ENCODE measurements at regions not wholly inside any gene's neighbourhood (a gene's known extent, or its start where the extent isn't known, plus 50 kb on each side); places are given as distances from the start of the nearest gene placed in this dataset.

DNA sequence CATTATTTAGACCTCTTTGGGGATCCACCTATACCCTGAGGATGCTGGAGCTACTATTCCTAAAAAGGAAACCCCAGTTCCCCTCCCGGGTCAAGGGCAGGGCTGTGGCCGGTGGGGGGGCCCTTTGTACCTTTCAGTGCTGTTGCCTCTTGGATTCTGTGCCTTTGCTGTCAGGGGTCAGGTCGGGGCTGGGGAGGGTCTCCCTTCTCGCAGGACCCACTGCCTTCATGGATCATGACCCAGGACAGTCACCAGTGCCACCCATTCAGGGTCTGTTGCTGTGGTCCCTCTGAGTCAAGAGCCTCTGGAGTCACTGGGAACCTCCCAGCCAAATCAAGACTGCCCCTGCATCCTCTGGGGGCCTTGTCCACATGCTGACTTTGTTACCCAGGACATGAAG, 78.1 kb upstream of the CCND1 start:
- DNase-seq = no peak
- no peaks in the 10 kb centered on the region for H3K27me3 ChIP-seq (ENCODE audit: control insufficient read depth, insufficient read depth, low read length, poor library complexity, severe bottlenecking)
- Mint-ChIP-seq H3K4me1 (peaks cover 2% of the 10 kb centered on the region), H3K9me3 (peaks cover 3% of the 10 kb centered on the region), H3K36me3 (ENCODE audit: low read depth) (no peaks in the 10 kb centered on the region), H3K27ac (no peak overlapping the region), H3K4me3 (no peak overlapping the region), H3K27me3 (ENCODE audit: insufficient read depth) (no peaks in the 10 kb centered on the region)
- WGBS, 2 experiments (ENCODE audit: insufficient coverage in 1 of 2, insufficient read length in 1 of 2) = 93 to 95% methylated on average over 4 of the region's 4 CpGs
- no peaks in the 10 kb centered on the region for H3K9me3 ChIP-seq (ENCODE audit: control insufficient read depth, low read length)
- TF ChIP-seq, protein P1, sequence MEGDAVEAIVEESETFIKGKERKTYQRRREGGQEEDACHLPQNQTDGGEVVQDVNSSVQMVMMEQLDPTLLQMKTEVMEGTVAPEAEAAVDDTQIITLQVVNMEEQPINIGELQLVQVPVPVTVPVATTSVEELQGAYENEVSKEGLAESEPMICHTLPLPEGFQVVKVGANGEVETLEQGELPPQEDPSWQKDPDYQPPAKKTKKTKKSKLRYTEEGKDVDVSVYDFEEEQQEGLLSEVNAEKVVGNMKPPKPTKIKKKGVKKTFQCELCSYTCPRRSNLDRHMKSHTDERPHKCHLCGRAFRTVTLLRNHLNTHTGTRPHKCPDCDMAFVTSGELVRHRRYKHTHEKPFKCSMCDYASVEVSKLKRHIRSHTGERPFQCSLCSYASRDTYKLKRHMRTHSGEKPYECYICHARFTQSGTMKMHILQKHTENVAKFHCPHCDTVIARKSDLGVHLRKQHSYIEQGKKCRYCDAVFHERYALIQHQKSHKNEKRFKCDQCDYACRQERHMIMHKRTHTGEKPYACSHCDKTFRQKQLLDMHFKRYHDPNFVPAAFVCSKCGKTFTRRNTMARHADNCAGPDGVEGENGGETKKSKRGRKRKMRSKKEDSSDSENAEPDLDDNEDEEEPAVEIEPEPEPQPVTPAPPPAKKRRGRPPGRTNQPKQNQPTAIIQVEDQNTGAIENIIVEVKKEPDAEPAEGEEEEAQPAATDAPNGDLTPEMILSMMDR (conservative IDR thresholded peaks at IDR 0.05) = no peak
- H3K4me3 ChIP-seq (ENCODE audit: low read length) = no peak overlapping the region
- no peaks in the 10 kb centered on the region for H3K36me3 ChIP-seq (ENCODE audit: control insufficient read depth, insufficient read depth, low read length)
- H3K9ac ChIP-seq (ENCODE audit: extremely low read depth, low read length, poor library complexity, severe bottlenecking) = no peak overlapping the region
- H3K4me1 ChIP-seq (ENCODE audit: control insufficient read depth, insufficient read depth, low read length) = no peaks in the 10 kb centered on the region
- no peak overlapping the region for H3K27ac ChIP-seq (ENCODE audit: low read depth, low read length)

DNA sequence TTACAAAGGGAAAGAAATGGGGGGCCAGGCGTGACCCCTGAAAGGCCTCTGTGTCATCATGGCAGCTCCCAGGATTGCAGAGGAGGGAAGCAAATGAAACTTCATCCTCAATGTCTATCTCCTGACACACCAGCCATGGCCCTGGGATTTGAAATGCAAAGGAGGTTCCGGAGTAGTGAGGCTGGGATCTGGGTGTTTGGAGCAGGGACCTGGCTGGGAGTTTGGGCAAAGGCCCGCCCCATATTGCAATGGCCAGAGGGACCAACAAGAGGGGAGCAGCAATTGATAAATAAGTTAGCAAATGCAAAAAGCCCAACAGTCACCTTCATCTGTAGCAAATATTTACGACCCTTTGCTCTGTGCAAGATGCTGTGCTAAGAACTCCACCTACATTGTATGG, 77.7 kb upstream of the CCND1 start:
- no peaks in the 10 kb centered on the region for H3K27me3 ChIP-seq (ENCODE audit: control insufficient read depth, insufficient read depth, low read length, poor library complexity, severe bottlenecking)
- H3K27ac Mint-ChIP-seq = no peak overlapping the region
- WGBS, 2 experiments (ENCODE audit: insufficient coverage in 1 of 2, insufficient read length in 1 of 2) = 86 to 90% methylated on average over 3 to 4 of the region's 4 CpGs

DNA sequence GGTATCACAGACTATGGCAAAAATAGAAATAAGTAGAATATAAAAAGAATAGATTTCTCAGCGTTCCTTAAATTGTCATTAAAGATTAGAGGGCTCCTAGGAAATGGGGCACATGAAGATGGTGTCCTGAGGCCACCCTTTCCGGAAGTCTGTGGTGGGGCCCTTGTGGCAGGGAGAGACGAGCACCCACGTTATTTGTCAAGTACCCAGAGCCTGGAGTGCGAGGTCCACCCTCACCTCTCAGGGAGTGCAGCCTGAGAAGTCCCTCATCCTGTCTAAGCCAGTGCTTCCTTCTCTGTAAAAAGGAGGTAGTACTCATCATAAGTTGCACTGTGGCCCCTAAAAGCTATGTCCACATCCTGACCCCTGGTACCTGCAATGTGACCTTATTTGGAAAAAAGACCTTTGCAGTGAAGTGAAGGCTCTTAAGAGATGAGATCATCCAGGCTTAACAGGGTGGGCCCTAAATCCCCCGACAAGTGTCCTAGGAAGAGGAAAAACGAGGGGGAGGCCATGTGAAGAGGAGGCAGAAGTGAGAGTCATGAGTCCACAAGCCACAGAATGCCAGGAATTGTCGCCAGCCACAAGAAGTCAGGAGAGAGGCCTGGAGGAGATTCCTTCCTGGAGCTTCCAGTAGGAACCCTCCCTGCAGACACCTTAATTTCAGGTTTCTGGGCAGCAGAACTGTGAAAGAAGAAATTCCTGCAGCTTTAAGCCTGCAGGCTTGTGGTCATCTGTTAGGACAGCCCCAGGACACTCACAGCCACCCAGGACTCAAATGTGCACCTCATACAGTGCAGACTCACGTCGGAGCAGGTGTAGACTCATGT, 76.8 kb upstream of the CCND1 start:
- H3K4me1 ChIP-seq (ENCODE audit: control insufficient read depth, insufficient read depth, low read length) = no peaks in the 10 kb centered on the region
- peaks cover 3% of the 10 kb centered on the region for H3K9me3 Mint-ChIP-seq
- no peaks in the 10 kb centered on the region for H3K27me3 ChIP-seq (ENCODE audit: control insufficient read depth, insufficient read depth, low read length, poor library complexity, severe bottlenecking)
- H3K27ac Mint-ChIP-seq = no peak overlapping the region
- H3K9ac ChIP-seq (ENCODE audit: extremely low read depth, low read length, poor library complexity, severe bottlenecking) = no peak overlapping the region
- H3K27me3 Mint-ChIP-seq (ENCODE audit: insufficient read depth) = no peaks in the 10 kb centered on the region
- H3K4me1 Mint-ChIP-seq = peaks cover 2% of the 10 kb centered on the region
- no peak overlapping the region for H3K27ac ChIP-seq (ENCODE audit: low read depth, low read length)
- DNase-seq = no peak
- no peaks in the 10 kb centered on the region for H3K36me3 Mint-ChIP-seq (ENCODE audit: low read depth)
- H3K9me3 ChIP-seq (ENCODE audit: control insufficient read depth, low read length) = no peaks in the 10 kb centered on the region
- TF ChIP-seq, protein P1 (conservative IDR thresholded peaks at IDR 0.05) = no peak
- H3K4me3 Mint-ChIP-seq = no peak overlapping the region
- WGBS, 2 experiments (ENCODE audit: insufficient coverage in 1 of 2, insufficient read length in 1 of 2) = 83 to 87% methylated on average over 10 of the region's 10 CpGs
- no peaks in the 10 kb centered on the region for H3K36me3 ChIP-seq (ENCODE audit: control insufficient read depth, insufficient read depth, low read length)
- H3K4me3 ChIP-seq (ENCODE audit: low read length) = no peak overlapping the region

More for the DNA sequence above, 77.7 kb upstream of the CCND1 start:
- Histone ChIP-seq H3K27ac (ENCODE audit: low read depth, low read length) (no peak overlapping the region), H3K9me3 (ENCODE audit: control insufficient read depth, low read length) (no peaks in the 10 kb centered on the region), H3K4me3 (ENCODE audit: low read length) (no peak overlapping the region), H3K36me3 (ENCODE audit: control insufficient read depth, insufficient read depth, low read length) (no peaks in the 10 kb centered on the region), H3K9ac (ENCODE audit: extremely low read depth, low read length, poor library complexity, severe bottlenecking) (no peak overlapping the region), H3K4me1 (ENCODE audit: control insufficient read depth, insufficient read depth, low read length) (no peaks in the 10 kb centered on the region)
- Mint-ChIP-seq H3K27me3 (ENCODE audit: insufficient read depth) (no peaks in the 10 kb centered on the region), H3K4me1 (peaks cover 2% of the 10 kb centered on the region), H3K36me3 (ENCODE audit: low read depth) (no peaks in the 10 kb centered on the region), H3K4me3 (no peak overlapping the region), H3K9me3 (peaks cover 3% of the 10 kb centered on the region)
- DNase-seq = no peak
- TF ChIP-seq, protein P1 (conservative IDR thresholded peaks at IDR 0.05) = no peak

Data from endodermal cell (in vitro differentiated cells).